ENCODE measurements at regions not wholly inside any gene's neighbourhood (a gene's known extent, or its start where the extent isn't known, plus 50 kb on each side); places are given as distances from the start of the nearest gene placed in this dataset.
"Not testable (repeated sequence)": the region's sequence is repeated elsewhere in the genome, so short reads cannot be mapped to it uniquely, and the experiment has no call there.

DNA sequence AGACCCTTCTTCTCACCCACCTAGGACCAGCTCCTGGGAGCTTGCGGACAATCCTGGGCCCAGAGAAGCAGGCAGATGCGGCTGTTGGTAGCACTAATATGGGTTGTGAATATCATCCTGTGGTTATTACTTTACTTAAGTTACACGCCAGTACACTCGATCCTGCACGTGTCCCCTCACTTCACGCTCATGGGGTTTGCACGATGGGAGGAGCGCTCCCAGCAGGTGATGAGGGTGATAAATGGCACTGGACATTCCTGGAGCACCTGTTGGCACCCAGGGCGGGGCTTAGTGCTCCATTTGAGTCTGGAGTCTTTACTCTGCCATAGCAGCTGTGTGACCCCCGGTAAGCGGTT is 335.1 kb downstream of the PREX1 start:
- no peak overlapping the region for H3K27ac Mint-ChIP-seq (ENCODE audit: unreplicated experiment)
- CTCF ChIA-PET = no interaction called here
- TF ChIP-seq CTCF (IDR thresholded peaks at IDR 0.05; ENCODE audit: unreplicated experiment) = no peak
- DNase-seq = no peak
- no peaks in the 10 kb centered on the region for H3K9me3 Mint-ChIP-seq (ENCODE audit: low read depth, unreplicated experiment)
- H3K4me3 Mint-ChIP-seq (ENCODE audit: low read depth, unreplicated experiment) = no peak overlapping the region
- H3K4me1 Mint-ChIP-seq (ENCODE audit: low read depth, unreplicated experiment) = peaks cover 22% of the 10 kb centered on the region
- peaks cover 9% of the 10 kb centered on the region for H3K27me3 Mint-ChIP-seq (ENCODE audit: unreplicated experiment)
- no peaks in the 10 kb centered on the region for H3K36me3 Mint-ChIP-seq (ENCODE audit: insufficient read depth, unreplicated experiment)
- BruUV-seq (replicated peaks) = no TSS peak
- intact Hi-C loops (cut with micrococcal nuclease; ENCODE audit: unreplicated experiment) = no loop called here

GRCh38 chr20:48492015-48492714 is 335.6 kb downstream of the PREX1 start:
- H3K36me3 Mint-ChIP-seq (ENCODE audit: insufficient read depth, unreplicated experiment) = no peaks in the 10 kb centered on the region
- no peak for DNase-seq
- TF ChIP-seq CTCF (IDR thresholded peaks at IDR 0.05; ENCODE audit: unreplicated experiment) = no peak
- no TSS peak for BruUV-seq (replicated peaks)
- no peaks in the 10 kb centered on the region for H3K9me3 Mint-ChIP-seq (ENCODE audit: low read depth, unreplicated experiment)
- intact Hi-C loops (cut with micrococcal nuclease; ENCODE audit: unreplicated experiment) = no loop called here
- no peak overlapping the region for H3K27ac Mint-ChIP-seq (ENCODE audit: unreplicated experiment)
- H3K4me1 Mint-ChIP-seq (ENCODE audit: low read depth, unreplicated experiment) = peaks cover 28% of the 10 kb centered on the region
- CTCF ChIA-PET = no interaction called here
- H3K27me3 Mint-ChIP-seq (ENCODE audit: unreplicated experiment) = peaks cover 9% of the 10 kb centered on the region
- H3K4me3 Mint-ChIP-seq (ENCODE audit: low read depth, unreplicated experiment) = no peak overlapping the region

DNA sequence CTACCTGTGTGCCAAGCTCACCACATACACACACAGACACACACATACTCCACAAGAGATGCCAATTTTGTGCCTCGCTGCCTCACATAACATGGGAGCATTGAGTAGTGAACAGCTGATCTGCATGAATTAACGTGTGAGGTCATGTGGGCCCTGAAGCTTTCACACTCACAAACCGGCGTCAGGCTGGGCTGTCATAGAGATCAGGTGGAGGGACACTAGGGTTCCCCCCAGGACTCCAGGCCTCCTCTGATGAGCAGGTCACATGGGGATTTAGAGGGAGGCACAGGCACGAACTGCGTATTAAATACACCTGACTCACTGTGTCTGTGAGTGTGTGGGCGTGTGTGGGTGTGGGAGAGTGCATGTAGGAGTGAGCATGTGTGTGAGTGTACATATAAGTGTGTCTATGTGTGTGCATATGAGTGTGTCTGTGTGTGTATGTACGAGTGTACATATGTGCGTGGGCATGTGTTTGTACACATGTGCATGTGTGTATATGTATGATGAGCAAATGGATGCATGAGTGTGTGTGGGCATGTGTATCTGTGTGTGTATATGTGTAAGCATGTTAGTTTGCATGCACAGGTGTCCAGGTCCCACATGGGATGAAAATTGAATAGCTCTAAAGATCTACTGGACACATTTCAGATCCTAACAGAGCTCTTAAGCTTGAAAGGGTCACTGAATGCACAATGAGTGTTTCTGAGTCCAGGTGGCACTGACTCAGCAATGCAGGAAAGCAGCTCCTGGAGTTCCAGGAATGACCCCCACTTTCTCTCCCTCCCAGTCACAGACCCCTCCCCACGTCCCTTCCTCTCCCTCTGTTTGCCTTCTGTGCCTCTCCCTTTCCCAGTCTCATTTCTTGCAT is 336.6 kb downstream of the PREX1 start:
- Mint-ChIP-seq H3K27me3 (ENCODE audit: unreplicated experiment) (peaks cover 9% of the 10 kb centered on the region), H3K27ac (ENCODE audit: unreplicated experiment) (no peak overlapping the region)
- CTCF ChIA-PET = no interaction called here

DNA sequence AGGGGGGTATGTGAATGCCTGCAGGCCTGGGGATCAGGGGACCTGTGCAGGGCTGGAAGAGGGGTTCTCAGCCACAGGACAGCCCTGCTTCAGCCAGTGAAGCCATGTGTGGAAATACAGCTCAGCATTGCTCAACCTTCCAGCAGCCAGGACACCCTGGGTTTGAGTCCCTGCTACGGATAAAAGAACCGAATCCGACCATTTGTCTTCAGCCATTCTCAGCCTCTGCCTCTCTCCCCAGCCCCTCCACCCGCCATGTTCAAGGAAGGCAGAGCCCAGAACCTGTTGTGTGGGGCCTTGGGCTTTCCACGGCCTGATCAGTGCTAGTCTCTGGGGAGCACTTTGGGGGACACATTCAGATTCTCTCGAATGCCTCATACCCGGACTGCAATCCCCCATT is 337.5 kb downstream of the PREX1 start:
- intact Hi-C loops (cut with micrococcal nuclease; ENCODE audit: unreplicated experiment); BruUV-seq (replicated peaks); CTCF ChIA-PET; H3K4me3 Mint-ChIP-seq (ENCODE audit: low read depth, unreplicated experiment); H3K9me3 Mint-ChIP-seq (ENCODE audit: low read depth, unreplicated experiment); H3K27ac Mint-ChIP-seq (ENCODE audit: unreplicated experiment); DNase-seq; H3K36me3 Mint-ChIP-seq (ENCODE audit: insufficient read depth, unreplicated experiment): not testable (repeated sequence)
- Mint-ChIP-seq H3K4me1 (ENCODE audit: low read depth, unreplicated experiment) (peaks cover 44% of the 10 kb centered on the region), H3K27me3 (ENCODE audit: unreplicated experiment) (peaks cover 10% of the 10 kb centered on the region)

More for the DNA sequence above, 336.6 kb downstream of the PREX1 start:
- no peak for TF ChIP-seq CTCF (IDR thresholded peaks at IDR 0.05; ENCODE audit: unreplicated experiment)
- H3K4me1 Mint-ChIP-seq (ENCODE audit: low read depth, unreplicated experiment) = peaks cover 37% of the 10 kb centered on the region
- no peaks in the 10 kb centered on the region for H3K9me3 Mint-ChIP-seq (ENCODE audit: low read depth, unreplicated experiment)
- DNase-seq = no peak
- no TSS peak for BruUV-seq (replicated peaks)
- H3K36me3 Mint-ChIP-seq (ENCODE audit: insufficient read depth, unreplicated experiment) = no peaks in the 10 kb centered on the region
- H3K4me3 Mint-ChIP-seq (ENCODE audit: low read depth, unreplicated experiment) = no peak overlapping the region
- intact Hi-C loops (cut with micrococcal nuclease; ENCODE audit: unreplicated experiment) = no loop called here

GRCh38 chr20:48489656-48490055 is 338.1 kb downstream of the PREX1 start:
- DNase-seq = no peak
- H3K27me3 Mint-ChIP-seq (ENCODE audit: unreplicated experiment) = peaks cover 17% of the 10 kb centered on the region
- TF ChIP-seq CTCF (IDR thresholded peaks at IDR 0.05; ENCODE audit: unreplicated experiment) = no peak
- no peak overlapping the region for H3K27ac Mint-ChIP-seq (ENCODE audit: unreplicated experiment)
- intact Hi-C loops (cut with micrococcal nuclease; ENCODE audit: unreplicated experiment) = loop anchor here (5.0 kb wide), 1 partner anchor 433 kb away; the partner anchor contains the start of gene ARFGEF2
- no peaks in the 10 kb centered on the region for H3K36me3 Mint-ChIP-seq (ENCODE audit: insufficient read depth, unreplicated experiment)
- peaks cover 51% of the 10 kb centered on the region for H3K4me1 Mint-ChIP-seq (ENCODE audit: low read depth, unreplicated experiment)
- no TSS peak for BruUV-seq (replicated peaks)
- CTCF ChIA-PET = no interaction called here
- H3K4me3 Mint-ChIP-seq (ENCODE audit: low read depth, unreplicated experiment) = no peak overlapping the region
- no peaks in the 10 kb centered on the region for H3K9me3 Mint-ChIP-seq (ENCODE audit: low read depth, unreplicated experiment)
